ENCODE measurements at regions not wholly inside any gene's neighbourhood (a gene's known extent, or its start where the extent isn't known, plus 50 kb on each side); places are given as distances from the start of the nearest gene placed in this dataset.

- DNase-seq (ENCODE audit: low read depth, low spot score): no peak
These were observed 302.8 kb downstream of the MATN1 start for GRCh38 chr1:30420519-30421050.

GRCh38 chr1:30419831-30420230 lies 303.6 kb downstream of the MATN1 start:
- no peak for DNase-seq (ENCODE audit: low read depth, low spot score)

- no peak for DNase-seq (ENCODE audit: low read depth, low spot score)
These were observed 304.3 kb downstream of the MATN1 start for GRCh38 chr1:30418939-30419720.

GRCh38 chr1:30418061-30418938 lies 305.1 kb downstream of the MATN1 start:
- no peak for DNase-seq (ENCODE audit: low read depth, low spot score)

GRCh38 chr1:30417701-30418046 lies 305.7 kb downstream of the MATN1 start:
- DNase-seq (ENCODE audit: low read depth, low spot score): no peak

GRCh38 chr1:30417001-30417700 lies 306.2 kb downstream of the MATN1 start:
- no peak for DNase-seq (ENCODE audit: low read depth, low spot score)

- DNase-seq (ENCODE audit: low read depth, low spot score): no peak
These were observed 307.1 kb downstream of the MATN1 start for GRCh38 chr1:30416221-30416820.

GRCh38 chr1:30415171-30415940 lies 308.0 kb downstream of the MATN1 start:
- DNase-seq (ENCODE audit: low read depth, low spot score): no peak

GRCh38 chr1:30414851-30415165 lies 308.6 kb downstream of the MATN1 start:
- DNase-seq (ENCODE audit: low read depth, low spot score): no peak

GRCh38 chr1:30414086-30414850 lies 309.1 kb downstream of the MATN1 start:
- DNase-seq (ENCODE audit: low read depth, low spot score): no peak

- no peak for DNase-seq (ENCODE audit: low read depth, low spot score)
These were observed 309.8 kb downstream of the MATN1 start for GRCh38 chr1:30413606-30414005.

GRCh38 chr1:30413111-30413440 lies 310.3 kb downstream of the MATN1 start:
- no peak for DNase-seq (ENCODE audit: low read depth, low spot score)

GRCh38 chr1:30412241-30413110 lies 310.9 kb downstream of the MATN1 start:
- DNase-seq (ENCODE audit: low read depth, low spot score): no peak

GRCh38 chr1:30411206-30411605 lies 312.2 kb downstream of the MATN1 start:
- DNase-seq (ENCODE audit: low read depth, low spot score): no peak

- DNase-seq (ENCODE audit: low read depth, low spot score): no peak
These were observed 313.1 kb downstream of the MATN1 start for GRCh38 chr1:30410153-30410851.

- no peak for DNase-seq (ENCODE audit: low read depth, low spot score)
These were observed 313.8 kb downstream of the MATN1 start for GRCh38 chr1:30409476-30410152.

GRCh38 chr1:30407865-30408580 lies 315.4 kb downstream of the MATN1 start:
- DNase-seq (ENCODE audit: low read depth, low spot score): no peak

Measured in activated CD4-positive, CD25-positive, alpha-beta regulatory T cell treated with anti-CD3 and anti-CD28 coated beads, Interleukin-2, amount 50 U/mL, for 16 hours (primary cell).